Neural progenitor cell (in vitro differentiated cells): ENCODE measurements at regions not wholly inside any gene's neighbourhood (a gene's known extent, or its start where the extent isn't known, plus 50 kb on each side); places are given as distances from the start of the nearest gene placed in this dataset.

Source experiments
- DNase-seq: peaks from one replicate; pipeline ENCODE4 v3.0.0-alpha.2; 2016; ENCODE audit warnings: low spot score
- H2AFZ ChIP-seq: fragments of 200-600 bp; sonication (generic); replicated peaks from 2 replicates; pipeline ENCODE4 v1.6.1; 2016; ENCODE audit warnings: antibody characterized with exemption
- H3F3A ChIP-seq: fragments of 200-600 bp; sonication (generic); 2 replicates; pipeline ENCODE4 v1.6.1; 2016; ENCODE audit warnings: antibody characterized with exemption, low read depth
- H3K27ac ChIP-seq: fragments of 200-600 bp; sonication (generic); 2 replicates; pipeline ENCODE4 v1.5.1; 2016; ENCODE audit warnings: mild to moderate bottlenecking
- H3K27me3 ChIP-seq: fragments of 200-600 bp; sonication (generic); 2 replicates; pipeline ENCODE4 v1.6.1; 2016; ENCODE audit warnings: mild to moderate bottlenecking, moderate library complexity
- H3K36me3 ChIP-seq: fragments of 200-600 bp; sonication (generic); 2 replicates; pipeline ENCODE4 v1.5.1; 2016
- H3K4me1 ChIP-seq: fragments of 200-600 bp; sonication (generic); 2 replicates; pipeline ENCODE4 v1.6.1; 2016; ENCODE audit warnings: mixed run types
- H3K4me2 ChIP-seq: fragments of 200-600 bp; sonication (generic); 2 replicates; pipeline ENCODE4 v1.6.1; 2016
- H3K4me3 ChIP-seq: fragments of 200-600 bp; sonication (generic); 2 replicates; pipeline ENCODE4 v1.5.1; 2016
- H3K79me2 ChIP-seq: fragments of 200-600 bp; sonication (generic); 2 replicates; pipeline ENCODE4 v1.6.1; 2016; ENCODE audit warnings: low read depth
- H3K9ac ChIP-seq: fragments of 200-600 bp; sonication (generic); 2 replicates; pipeline ENCODE4 v1.6.1; 2016
- H3K9me3 ChIP-seq: fragments of 200-600 bp; sonication (generic); 2 replicates; pipeline ENCODE4 v1.5.1; 2016; ENCODE audit warnings: low read depth
- H4K20me1 ChIP-seq: fragments of 200-600 bp; sonication (generic); 2 replicates; pipeline ENCODE4 v1.6.1; 2016; ENCODE audit warnings: low read depth
- H3K27ac Mint-ChIP-seq: 3 replicates; pipeline ENCODE4 v1.8.0; 2021; ENCODE audit warnings: mixed read lengths
- H3K27me3 Mint-ChIP-seq: 2 replicates; pipeline ENCODE4 v1.8.0; 2022; ENCODE audit warnings: low read depth, mild to moderate bottlenecking, inconsistent platforms, moderate library complexity, mixed read lengths; ENCODE audit not compliant: insufficient read depth
- H3K36me3 Mint-ChIP-seq: 3 replicates; pipeline ENCODE4 v1.8.0; 2021; ENCODE audit warnings: mixed read lengths
- H3K4me1 Mint-ChIP-seq: 3 replicates; pipeline ENCODE4 v1.8.0; 2021; ENCODE audit warnings: mixed read lengths
- H3K4me3 Mint-ChIP-seq: 3 replicates; pipeline ENCODE4 v1.8.0; 2021; ENCODE audit warnings: mild to moderate bottlenecking, moderate library complexity, mixed read lengths
- H3K9me3 Mint-ChIP-seq: 3 replicates; pipeline ENCODE4 v1.8.0; 2020; ENCODE audit warnings: mixed read lengths
- EZH2 ChIP-seq: fragments of 200-600 bp; sonication (generic); IDR thresholded peaks from 2 replicates; pipeline ENCODE4 v1.6.1; 2017; ENCODE audit warnings: antibody characterized with exemption, mild to moderate bottlenecking, moderate library complexity
- EZH2phosphoT487 ChIP-seq: fragments of 200-600 bp; sonication (generic); IDR thresholded peaks from 2 replicates; pipeline ENCODE4 v1.6.1; 2017; ENCODE audit warnings: antibody characterized with exemption
- TF ChIP-seq, protein P1 (sequence below): fragments of 200-600 bp; sonication (generic); IDR thresholded peaks from 2 replicates; pipeline ENCODE4 v1.5.1; 2017; ENCODE audit warnings: antibody characterized with exemption, mild to moderate bottlenecking

GRCh38 chr21:29232530-29233255 is 66.0 kb upstream of the BACH1 start:
- H3K4me2 ChIP-seq = no peak overlapping the region
- H3K27me3 ChIP-seq = no peaks in the 10 kb centered on the region
- no peaks in the 10 kb centered on the region for H4K20me1 ChIP-seq
- H2AFZ ChIP-seq = no peak overlapping the region
- H3K27ac ChIP-seq = no peak overlapping the region
- H3K4me3 Mint-ChIP-seq = no peak overlapping the region
- no peaks in the 10 kb centered on the region for H3K9me3 Mint-ChIP-seq
- no peak overlapping the region for H3K4me3 ChIP-seq
- H3K9ac ChIP-seq = no peak overlapping the region
- no peak for DNase-seq
- H3K9me3 ChIP-seq = no peaks in the 10 kb centered on the region
- no peaks in the 10 kb centered on the region for H3K36me3 ChIP-seq
- H3K27ac Mint-ChIP-seq = no peak overlapping the region
- H3K79me2 ChIP-seq = no peaks in the 10 kb centered on the region
- no peaks in the 10 kb centered on the region for H3K36me3 Mint-ChIP-seq
- H3K4me1 ChIP-seq = peaks cover 4% of the 10 kb centered on the region
- peaks cover 14% of the 10 kb centered on the region for H3F3A ChIP-seq
- TF ChIP-seq, protein P1, sequence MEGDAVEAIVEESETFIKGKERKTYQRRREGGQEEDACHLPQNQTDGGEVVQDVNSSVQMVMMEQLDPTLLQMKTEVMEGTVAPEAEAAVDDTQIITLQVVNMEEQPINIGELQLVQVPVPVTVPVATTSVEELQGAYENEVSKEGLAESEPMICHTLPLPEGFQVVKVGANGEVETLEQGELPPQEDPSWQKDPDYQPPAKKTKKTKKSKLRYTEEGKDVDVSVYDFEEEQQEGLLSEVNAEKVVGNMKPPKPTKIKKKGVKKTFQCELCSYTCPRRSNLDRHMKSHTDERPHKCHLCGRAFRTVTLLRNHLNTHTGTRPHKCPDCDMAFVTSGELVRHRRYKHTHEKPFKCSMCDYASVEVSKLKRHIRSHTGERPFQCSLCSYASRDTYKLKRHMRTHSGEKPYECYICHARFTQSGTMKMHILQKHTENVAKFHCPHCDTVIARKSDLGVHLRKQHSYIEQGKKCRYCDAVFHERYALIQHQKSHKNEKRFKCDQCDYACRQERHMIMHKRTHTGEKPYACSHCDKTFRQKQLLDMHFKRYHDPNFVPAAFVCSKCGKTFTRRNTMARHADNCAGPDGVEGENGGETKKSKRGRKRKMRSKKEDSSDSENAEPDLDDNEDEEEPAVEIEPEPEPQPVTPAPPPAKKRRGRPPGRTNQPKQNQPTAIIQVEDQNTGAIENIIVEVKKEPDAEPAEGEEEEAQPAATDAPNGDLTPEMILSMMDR = no peak
- TF ChIP-seq EZH2 = no peak
- no peak for TF ChIP-seq EZH2phosphoT487
- H3K4me1 Mint-ChIP-seq = peaks cover 15% of the 10 kb centered on the region
- H3K27me3 Mint-ChIP-seq = peaks cover 4% of the 10 kb centered on the region

DNA sequence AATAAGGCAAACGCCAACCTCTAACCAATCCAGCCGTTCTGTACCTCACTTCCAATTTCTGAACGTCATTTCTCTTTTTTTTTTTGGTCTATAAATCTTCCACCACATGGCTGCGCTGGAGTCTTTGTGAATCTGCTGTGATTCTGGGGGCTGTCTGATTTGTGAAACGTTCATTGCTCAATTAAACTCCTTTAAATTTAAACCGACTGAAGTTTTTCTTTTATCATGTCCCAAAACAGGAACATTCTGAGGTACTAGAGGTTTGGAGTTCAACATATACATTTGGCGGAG is 65.5 kb upstream of the BACH1 start:
- Histone ChIP-seq H3K4me1 (peaks cover 4% of the 10 kb centered on the region), H3F3A (peaks cover 16% of the 10 kb centered on the region), H4K20me1 (no peaks in the 10 kb centered on the region), H3K9ac (no peak overlapping the region), H3K4me2 (no peak overlapping the region), H3K36me3 (no peaks in the 10 kb centered on the region), H3K79me2 (no peaks in the 10 kb centered on the region), H2AFZ (no peak overlapping the region), H3K9me3 (no peaks in the 10 kb centered on the region), H3K4me3 (no peak overlapping the region), H3K27me3 (no peaks in the 10 kb centered on the region), H3K27ac (no peak overlapping the region)
- Mint-ChIP-seq H3K4me3 (no peak overlapping the region), H3K4me1 (peaks cover 15% of the 10 kb centered on the region), H3K27ac (no peak overlapping the region), H3K36me3 (no peaks in the 10 kb centered on the region), H3K27me3 (peaks cover 7% of the 10 kb centered on the region), H3K9me3 (no peaks in the 10 kb centered on the region)
- TF ChIP-seq EZH2 = no peak
- TF ChIP-seq EZH2phosphoT487 = no peak
- TF ChIP-seq, protein P1 = no peak
- no peak for DNase-seq

DNA sequence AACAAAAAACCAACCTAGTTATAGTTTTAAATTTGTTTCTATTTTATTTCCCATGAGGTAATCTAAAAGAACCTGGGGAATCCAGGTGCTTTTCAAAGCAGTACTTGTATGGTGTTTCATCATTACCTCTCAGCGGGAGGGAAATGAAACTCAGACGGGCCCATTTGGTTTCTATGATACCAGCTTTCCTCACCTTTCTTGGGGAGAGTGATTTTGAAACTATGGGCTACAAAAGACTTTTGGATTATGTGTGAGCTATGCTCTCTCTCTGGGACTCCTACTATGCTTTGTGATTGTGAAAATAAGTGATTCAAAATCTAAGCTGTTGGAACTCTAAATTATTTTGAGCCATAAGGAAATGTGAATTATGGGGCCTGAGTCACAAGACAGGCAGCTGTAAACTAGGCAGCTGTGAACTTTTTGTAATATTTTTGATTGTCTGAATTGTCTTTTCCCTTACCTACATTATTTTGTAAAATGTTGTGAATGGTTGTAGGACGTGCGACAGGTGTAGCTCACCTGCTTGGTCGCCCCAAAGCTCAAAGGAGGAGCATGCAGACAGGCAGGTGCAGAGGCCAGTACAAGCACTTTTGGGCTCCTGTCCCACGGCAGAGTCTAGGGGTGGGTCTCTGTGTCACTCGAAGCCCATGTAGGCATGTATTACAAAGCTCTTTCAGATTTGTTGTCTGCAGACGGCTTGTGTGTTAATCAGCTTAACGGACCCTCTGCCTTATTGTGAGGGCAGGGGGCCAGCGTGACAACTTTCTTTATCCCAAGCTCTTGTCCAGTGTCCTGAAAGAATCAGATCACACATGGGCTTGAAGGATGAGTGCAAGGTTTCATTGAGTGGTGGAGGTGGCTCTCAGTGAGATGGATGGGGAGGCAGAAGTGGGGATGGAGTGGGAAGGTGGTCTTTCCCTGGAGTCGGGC is 64.8 kb upstream of the BACH1 start:
- H3K27ac Mint-ChIP-seq = no peak overlapping the region
- Histone ChIP-seq H3K4me1 (peaks cover 4% of the 10 kb centered on the region), H4K20me1 (no peaks in the 10 kb centered on the region), H3K27ac (no peak overlapping the region), H3K9ac (no peak overlapping the region), H3K4me3 (no peak overlapping the region), H3F3A (peaks cover 16% of the 10 kb centered on the region), H3K79me2 (no peaks in the 10 kb centered on the region), H3K27me3 (no peaks in the 10 kb centered on the region), H3K4me2 (no peak overlapping the region), H3K36me3 (no peaks in the 10 kb centered on the region), H3K9me3 (no peaks in the 10 kb centered on the region), H2AFZ (no peak overlapping the region)
- peak; percentile 26 for DNase-seq
- no peaks in the 10 kb centered on the region for H3K9me3 Mint-ChIP-seq
- TF ChIP-seq, protein P1 = no peak
- TF ChIP-seq EZH2 = no peak
- TF ChIP-seq EZH2phosphoT487 = no peak
- peaks cover 15% of the 10 kb centered on the region for H3K4me1 Mint-ChIP-seq
- peaks cover 7% of the 10 kb centered on the region for H3K27me3 Mint-ChIP-seq
- H3K36me3 Mint-ChIP-seq = no peaks in the 10 kb centered on the region
- H3K4me3 Mint-ChIP-seq = no peak overlapping the region
